Prostate gland (tissue), 2 donors: ENCODE measurements at regions not wholly inside any gene's neighbourhood (a gene's known extent, or its start where the extent isn't known, plus 50 kb on each side); places are given as distances from the start of the nearest gene placed in this dataset.

Experiments used
- POLR2A ChIP-seq: fragments of 450-650 bp; IDR thresholded peaks from one replicate; pipeline ENCODE4 v1.6.1; 2016; ENCODE audit warnings: antibody characterized with exemption, mild to moderate bottlenecking
- TF ChIP-seq, protein P1 (sequence below), 4 experiments: fragments of 200-600 bp in 2 of 4; fragments of 450-650 bp in 2 of 4; sonication (generic) in 2 of 4; IDR thresholded peaks; 1 replicate in 3 of 4; 2 replicates in 1 of 4; pipeline ENCODE4 v1.5.1; 2016 to 2019; ENCODE audit warnings: antibody characterized with exemption in 4 of 4, mild to moderate bottlenecking in 2 of 4, moderate library complexity in 2 of 4

DNA sequence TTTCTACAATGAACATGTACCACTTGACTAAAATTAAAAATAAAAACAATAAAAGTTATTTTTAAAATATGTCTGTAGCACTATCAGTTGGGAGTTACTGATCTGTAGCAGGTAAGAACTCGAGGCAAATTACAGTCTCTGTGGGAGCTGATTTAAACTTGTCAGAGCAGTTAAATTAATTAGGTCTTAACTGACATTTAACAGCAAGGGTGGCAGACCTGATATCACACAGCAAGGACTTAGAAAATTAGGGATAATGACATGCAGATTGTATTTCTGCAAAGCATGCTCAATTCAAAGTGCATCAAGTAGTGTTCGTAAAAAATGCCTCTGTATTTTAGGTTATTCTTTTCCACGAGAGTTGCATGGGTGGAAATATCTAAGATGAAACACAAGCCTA, 208.9 kb downstream of the SPATA18 start:
- TF ChIP-seq, protein P1, sequence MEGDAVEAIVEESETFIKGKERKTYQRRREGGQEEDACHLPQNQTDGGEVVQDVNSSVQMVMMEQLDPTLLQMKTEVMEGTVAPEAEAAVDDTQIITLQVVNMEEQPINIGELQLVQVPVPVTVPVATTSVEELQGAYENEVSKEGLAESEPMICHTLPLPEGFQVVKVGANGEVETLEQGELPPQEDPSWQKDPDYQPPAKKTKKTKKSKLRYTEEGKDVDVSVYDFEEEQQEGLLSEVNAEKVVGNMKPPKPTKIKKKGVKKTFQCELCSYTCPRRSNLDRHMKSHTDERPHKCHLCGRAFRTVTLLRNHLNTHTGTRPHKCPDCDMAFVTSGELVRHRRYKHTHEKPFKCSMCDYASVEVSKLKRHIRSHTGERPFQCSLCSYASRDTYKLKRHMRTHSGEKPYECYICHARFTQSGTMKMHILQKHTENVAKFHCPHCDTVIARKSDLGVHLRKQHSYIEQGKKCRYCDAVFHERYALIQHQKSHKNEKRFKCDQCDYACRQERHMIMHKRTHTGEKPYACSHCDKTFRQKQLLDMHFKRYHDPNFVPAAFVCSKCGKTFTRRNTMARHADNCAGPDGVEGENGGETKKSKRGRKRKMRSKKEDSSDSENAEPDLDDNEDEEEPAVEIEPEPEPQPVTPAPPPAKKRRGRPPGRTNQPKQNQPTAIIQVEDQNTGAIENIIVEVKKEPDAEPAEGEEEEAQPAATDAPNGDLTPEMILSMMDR (IDR thresholded peaks at IDR 0.05): no peak
- TF ChIP-seq POLR2A: no peak
